ENCODE measurements at regions not wholly inside any gene's neighbourhood (a gene's known extent, or its start where the extent isn't known, plus 50 kb on each side); places are given as distances from the start of the nearest gene placed in this dataset.

DNA sequence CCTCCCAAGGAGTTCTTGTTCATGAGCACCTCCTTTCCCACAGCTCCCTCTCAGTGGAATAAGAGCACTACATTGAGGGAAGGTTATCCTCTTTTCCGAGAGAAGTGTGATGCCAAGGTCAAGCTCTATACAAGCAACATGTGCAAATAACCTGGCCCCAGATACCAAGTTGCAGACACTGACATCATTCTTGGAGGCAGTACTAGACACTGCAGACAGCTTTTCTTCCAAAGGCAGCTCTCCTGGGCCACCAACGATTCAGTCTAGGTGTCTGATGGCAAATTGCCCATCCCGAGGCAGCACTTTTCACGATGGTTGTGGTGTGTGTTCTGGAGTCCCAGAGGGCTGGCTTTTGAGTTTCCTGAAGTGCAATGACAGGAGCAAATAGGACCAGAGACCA is 384.9 kb downstream of the TLL1 start:
- DNase-seq (ENCODE audit: low read depth, low spot score) = no peak
- WGBS (ENCODE audit: insufficient coverage, insufficient read length) = no CpG with 5 or more reads among the region's 4 CpGs
- no peaks in the 10 kb centered on the region for H3K36me3 ChIP-seq (ENCODE audit: control insufficient read depth, insufficient read depth, low read length)

GRCh38 chr4:166259081-166259480 is 386.0 kb downstream of the TLL1 start:
- Histone ChIP-seq H3K36me3 (ENCODE audit: control insufficient read depth, insufficient read depth, low read length) (no peaks in the 10 kb centered on the region), H3K4me3 (ENCODE audit: low read length) (no peak overlapping the region), H3K27me3 (ENCODE audit: control insufficient read depth, insufficient read depth, low read length) (no peaks in the 10 kb centered on the region), H3K9me3 (ENCODE audit: control insufficient read depth, insufficient read depth, low read length) (no peaks in the 10 kb centered on the region), H3K4me1 (ENCODE audit: control insufficient read depth, insufficient read depth, low read length) (no peaks in the 10 kb centered on the region), H3K27ac (ENCODE audit: low read length) (no peak overlapping the region)
- WGBS (ENCODE audit: insufficient coverage, insufficient read length) = 100% methylated on average over 1 of the region's 4 CpGs
- DNase-seq (ENCODE audit: low read depth, low spot score) = no peak

More for the DNA sequence above, 384.9 kb downstream of the TLL1 start:
- Histone ChIP-seq H3K9me3 (ENCODE audit: control insufficient read depth, insufficient read depth, low read length) (no peaks in the 10 kb centered on the region), H3K4me3 (ENCODE audit: low read length) (no peak overlapping the region), H3K27ac (ENCODE audit: low read length) (no peak overlapping the region), H3K27me3 (ENCODE audit: control insufficient read depth, insufficient read depth, low read length) (no peaks in the 10 kb centered on the region), H3K4me1 (ENCODE audit: control insufficient read depth, insufficient read depth, low read length) (no peaks in the 10 kb centered on the region)

- H3K27me3 ChIP-seq (ENCODE audit: control insufficient read depth, insufficient read depth, low read length) = no peaks in the 10 kb centered on the region
- H3K4me1 ChIP-seq (ENCODE audit: control insufficient read depth, insufficient read depth, low read length) = no peaks in the 10 kb centered on the region
- no peak overlapping the region for H3K4me3 ChIP-seq (ENCODE audit: low read length)
- DNase-seq (ENCODE audit: low read depth, low spot score) = no peak
- H3K27ac ChIP-seq (ENCODE audit: low read length) = no peak overlapping the region
- no CpG with 5 or more reads among the region's 21 CpGs for WGBS (ENCODE audit: insufficient coverage, insufficient read length)
- H3K36me3 ChIP-seq (ENCODE audit: control insufficient read depth, insufficient read depth, low read length) = no peaks in the 10 kb centered on the region
- no peaks in the 10 kb centered on the region for H3K9me3 ChIP-seq (ENCODE audit: control insufficient read depth, insufficient read depth, low read length)
Observed at GRCh38 chr4:166274136-166274761, 401.2 kb downstream of the TLL1 start.

DNA sequence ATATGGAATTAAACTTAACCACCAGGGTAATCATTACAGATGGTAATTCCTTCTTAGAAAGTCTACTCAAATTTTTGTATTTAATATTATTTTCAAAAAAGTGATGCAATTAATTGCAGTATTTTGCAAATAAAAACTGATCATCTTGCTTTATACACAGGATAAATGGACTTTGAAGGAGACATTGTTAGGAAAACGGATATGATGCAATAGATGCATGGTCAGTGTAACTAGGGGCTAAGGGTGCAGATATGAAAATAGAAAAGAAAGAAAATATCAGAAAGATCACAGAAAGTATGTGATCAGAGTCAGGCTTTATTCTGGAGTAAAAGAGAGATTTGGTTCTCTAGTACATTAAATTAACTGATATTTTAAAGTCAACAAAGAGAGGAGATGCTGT is 401.7 kb downstream of the TLL1 start:
- Histone ChIP-seq H3K27me3 (ENCODE audit: control insufficient read depth, insufficient read depth, low read length) (no peaks in the 10 kb centered on the region), H3K9me3 (ENCODE audit: control insufficient read depth, insufficient read depth, low read length) (no peaks in the 10 kb centered on the region), H3K4me3 (ENCODE audit: low read length) (no peak overlapping the region), H3K36me3 (ENCODE audit: control insufficient read depth, insufficient read depth, low read length) (no peaks in the 10 kb centered on the region), H3K4me1 (ENCODE audit: control insufficient read depth, insufficient read depth, low read length) (no peaks in the 10 kb centered on the region), H3K27ac (ENCODE audit: low read length) (no peak overlapping the region)
- DNase-seq (ENCODE audit: low read depth, low spot score) = no peak
- no CpG with 5 or more reads among the region's 1 CpG for WGBS (ENCODE audit: insufficient coverage, insufficient read length)

GRCh38 chr4:166277401-166277800 is 404.4 kb downstream of the TLL1 start:
- Histone ChIP-seq H3K9me3 (ENCODE audit: control insufficient read depth, insufficient read depth, low read length) (no peaks in the 10 kb centered on the region), H3K27me3 (ENCODE audit: control insufficient read depth, insufficient read depth, low read length) (no peaks in the 10 kb centered on the region), H3K27ac (ENCODE audit: low read length) (no peak overlapping the region), H3K36me3 (ENCODE audit: control insufficient read depth, insufficient read depth, low read length) (no peaks in the 10 kb centered on the region), H3K4me1 (ENCODE audit: control insufficient read depth, insufficient read depth, low read length) (no peaks in the 10 kb centered on the region), H3K4me3 (ENCODE audit: low read length) (no peak overlapping the region)
- no peak for DNase-seq (ENCODE audit: low read depth, low spot score)
- WGBS (ENCODE audit: insufficient coverage, insufficient read length) = no CpG with 5 or more reads among the region's 1 CpG

- Histone ChIP-seq H3K4me1 (ENCODE audit: control insufficient read depth, insufficient read depth, low read length) (no peaks in the 10 kb centered on the region), H3K4me3 (ENCODE audit: low read length) (no peak overlapping the region), H3K9me3 (ENCODE audit: control insufficient read depth, insufficient read depth, low read length) (no peaks in the 10 kb centered on the region), H3K27me3 (ENCODE audit: control insufficient read depth, insufficient read depth, low read length) (no peaks in the 10 kb centered on the region), H3K27ac (ENCODE audit: low read length) (no peak overlapping the region), H3K36me3 (ENCODE audit: control insufficient read depth, insufficient read depth, low read length) (no peaks in the 10 kb centered on the region)
- no CpG with 5 or more reads among the region's 1 CpG for WGBS (ENCODE audit: insufficient coverage, insufficient read length)
- no peak for DNase-seq (ENCODE audit: low read depth, low spot score)
Observed at GRCh38 chr4:166277853-166278252, 404.8 kb downstream of the TLL1 start.

DNA sequence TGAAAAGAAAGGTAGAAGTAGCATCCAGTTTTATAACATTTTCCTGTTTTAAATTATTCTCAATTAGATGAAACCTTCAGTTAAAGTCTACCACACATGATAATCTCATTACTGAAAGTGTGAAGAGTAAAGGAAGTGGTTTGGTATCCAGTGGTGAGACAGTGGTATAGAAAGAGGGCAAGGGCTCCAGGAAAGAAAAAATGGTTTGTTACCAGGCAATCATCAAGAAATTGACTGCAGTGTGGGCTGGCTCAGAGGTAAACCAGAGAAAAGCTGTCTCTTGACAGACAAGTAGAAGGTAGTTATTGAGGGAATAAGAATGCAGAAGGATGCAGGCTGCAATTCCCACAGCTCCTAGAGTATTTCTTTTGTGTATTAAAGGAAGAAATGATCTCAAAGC is 406.2 kb downstream of the TLL1 start:
- Histone ChIP-seq H3K4me1 (ENCODE audit: control insufficient read depth, insufficient read depth, low read length) (no peaks in the 10 kb centered on the region), H3K9me3 (ENCODE audit: control insufficient read depth, insufficient read depth, low read length) (no peaks in the 10 kb centered on the region), H3K36me3 (ENCODE audit: control insufficient read depth, insufficient read depth, low read length) (no peaks in the 10 kb centered on the region), H3K4me3 (ENCODE audit: low read length) (no peak overlapping the region), H3K27ac (ENCODE audit: low read length) (no peak overlapping the region), H3K27me3 (ENCODE audit: control insufficient read depth, insufficient read depth, low read length) (no peaks in the 10 kb centered on the region)
- no peak for DNase-seq (ENCODE audit: low read depth, low spot score)

GRCh38 chr4:166280642-166281041 is 407.6 kb downstream of the TLL1 start:
- no CpG with 5 or more reads among the region's 1 CpG for WGBS (ENCODE audit: insufficient coverage, insufficient read length)
- H3K27me3 ChIP-seq (ENCODE audit: control insufficient read depth, insufficient read depth, low read length) = no peaks in the 10 kb centered on the region
- H3K36me3 ChIP-seq (ENCODE audit: control insufficient read depth, insufficient read depth, low read length) = no peaks in the 10 kb centered on the region
- H3K27ac ChIP-seq (ENCODE audit: low read length) = no peak overlapping the region
- no peak for DNase-seq (ENCODE audit: low read depth, low spot score)
- H3K4me1 ChIP-seq (ENCODE audit: control insufficient read depth, insufficient read depth, low read length) = no peaks in the 10 kb centered on the region
- H3K4me3 ChIP-seq (ENCODE audit: low read length) = no peak overlapping the region
- H3K9me3 ChIP-seq (ENCODE audit: control insufficient read depth, insufficient read depth, low read length) = no peaks in the 10 kb centered on the region

DNA sequence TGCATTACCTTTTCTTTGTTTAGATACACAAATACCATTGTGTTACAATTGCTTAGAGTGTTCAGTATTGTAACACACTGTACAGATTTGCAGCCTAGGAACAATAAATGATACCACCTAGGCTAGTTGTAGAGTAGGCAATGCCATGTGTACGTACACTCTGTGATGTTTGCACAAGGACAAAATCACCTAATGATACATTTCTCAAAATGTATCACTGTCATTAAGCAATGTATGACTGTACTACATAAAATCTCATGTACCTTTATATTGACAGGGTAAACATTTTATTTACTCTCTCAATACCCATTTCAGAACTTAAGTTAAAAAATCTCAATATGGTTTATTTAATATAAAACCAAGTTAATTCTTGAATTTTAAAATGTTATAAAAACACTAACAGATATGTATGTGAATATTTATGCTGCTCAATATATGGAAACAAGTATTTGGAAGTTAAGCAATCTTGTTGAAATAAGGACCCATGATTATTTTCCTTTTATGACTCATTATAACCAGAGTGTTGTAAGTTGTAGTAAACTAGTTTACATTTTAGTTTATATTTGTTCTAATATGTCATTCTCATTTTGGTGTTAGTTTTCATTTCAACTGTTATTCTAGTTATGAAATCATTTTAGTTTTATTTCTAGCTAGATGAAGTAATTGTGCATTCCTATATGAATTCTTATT is 409.2 kb downstream of the TLL1 start:
- H3K36me3 ChIP-seq (ENCODE audit: control insufficient read depth, insufficient read depth, low read length) = no peaks in the 10 kb centered on the region
- H3K4me1 ChIP-seq (ENCODE audit: control insufficient read depth, insufficient read depth, low read length) = no peaks in the 10 kb centered on the region
- H3K9me3 ChIP-seq (ENCODE audit: control insufficient read depth, insufficient read depth, low read length) = no peaks in the 10 kb centered on the region
- no CpG with 5 or more reads among the region's 1 CpG for WGBS (ENCODE audit: insufficient coverage, insufficient read length)
- H3K27me3 ChIP-seq (ENCODE audit: control insufficient read depth, insufficient read depth, low read length) = no peaks in the 10 kb centered on the region
- no peak overlapping the region for H3K4me3 ChIP-seq (ENCODE audit: low read length)
- H3K27ac ChIP-seq (ENCODE audit: low read length) = no peak overlapping the region
- DNase-seq (ENCODE audit: low read depth, low spot score) = no peak

GRCh38 chr4:166284221-166284620 is 411.2 kb downstream of the TLL1 start:
- no peaks in the 10 kb centered on the region for H3K9me3 ChIP-seq (ENCODE audit: control insufficient read depth, insufficient read depth, low read length)
- no peaks in the 10 kb centered on the region for H3K27me3 ChIP-seq (ENCODE audit: control insufficient read depth, insufficient read depth, low read length)
- H3K4me1 ChIP-seq (ENCODE audit: control insufficient read depth, insufficient read depth, low read length) = no peaks in the 10 kb centered on the region
- no peaks in the 10 kb centered on the region for H3K36me3 ChIP-seq (ENCODE audit: control insufficient read depth, insufficient read depth, low read length)
- no peak overlapping the region for H3K4me3 ChIP-seq (ENCODE audit: low read length)
- H3K27ac ChIP-seq (ENCODE audit: low read length) = no peak overlapping the region
- no peak for DNase-seq (ENCODE audit: low read depth, low spot score)

GRCh38 chr4:166290426-166290825 is 417.4 kb downstream of the TLL1 start:
- no peak overlapping the region for H3K4me3 ChIP-seq (ENCODE audit: low read length)
- WGBS (ENCODE audit: insufficient coverage, insufficient read length) = no CpG with 5 or more reads among the region's 4 CpGs
- H3K4me1 ChIP-seq (ENCODE audit: control insufficient read depth, insufficient read depth, low read length) = no peaks in the 10 kb centered on the region
- no peaks in the 10 kb centered on the region for H3K9me3 ChIP-seq (ENCODE audit: control insufficient read depth, insufficient read depth, low read length)
- H3K27ac ChIP-seq (ENCODE audit: low read length) = no peak overlapping the region
- H3K27me3 ChIP-seq (ENCODE audit: control insufficient read depth, insufficient read depth, low read length) = no peaks in the 10 kb centered on the region
- no peak for DNase-seq (ENCODE audit: low read depth, low spot score)
- no peaks in the 10 kb centered on the region for H3K36me3 ChIP-seq (ENCODE audit: control insufficient read depth, insufficient read depth, low read length)
